ENCODE measurements at regions not wholly inside any gene's neighbourhood (a gene's known extent, or its start where the extent isn't known, plus 50 kb on each side); places are given as distances from the start of the nearest gene placed in this dataset.

GRCh38 chr5:1704676-1705075 is 95.0 kb downstream of the MRPL36 start:
- DNase-seq: no peak

- DNase-seq: no peak
These were observed 95.4 kb downstream of the MRPL36 start for GRCh38 chr5:1704266-1704665.

GRCh38 chr5:1703352-1704050 is 96.1 kb downstream of the MRPL36 start:
- DNase-seq: no peak

- no peak for DNase-seq
These were observed 97.3 kb downstream of the MRPL36 start for GRCh38 chr5:1702318-1702717.

GRCh38 chr5:1701884-1702283 is 97.8 kb downstream of the MRPL36 start:
- DNase-seq: no peak

GRCh38 chr5:1701216-1701864 is 98.3 kb downstream of the MRPL36 start:
- no peak for DNase-seq

- DNase-seq: no peak
These were observed 100.2 kb downstream of the MRPL36 start for GRCh38 chr5:1699394-1699793.

- DNase-seq: no peak
These were observed 100.9 kb downstream of the MRPL36 start for GRCh38 chr5:1698589-1699316.

GRCh38 chr5:1692381-1692780 is 107.3 kb downstream of the MRPL36 start:
- DNase-seq: no peak

GRCh38 chr5:1687301-1687970 is 112.2 kb downstream of the MRPL36 start:
- no peak for DNase-seq

- DNase-seq: no peak
These were observed 113.4 kb downstream of the MRPL36 start for GRCh38 chr5:1686016-1686802.

- DNase-seq: no peak
These were observed 114.6 kb downstream of the MRPL36 start for GRCh38 chr5:1685066-1685465.

GRCh38 chr5:1681955-1682354 is 117.7 kb downstream of the MRPL36 start:
- no peak for DNase-seq

GRCh38 chr5:1673042-1673677 is 126.5 kb downstream of the MRPL36 start:
- peak; percentile 46 to 69 for DNase-seq

GRCh38 chr5:1672396-1672795 is 127.2 kb downstream of the MRPL36 start:
- DNase-seq: no peak

GRCh38 chr5:1671351-1671750 is 128.3 kb downstream of the MRPL36 start:
- DNase-seq: no peak

GRCh38 chr5:1670351-1670750 is 129.3 kb downstream of the MRPL36 start:
- no peak for DNase-seq

- DNase-seq: no peak
These were observed 130.1 kb downstream of the MRPL36 start for GRCh38 chr5:1669276-1670155.

- DNase-seq: no peak
These were observed 131.4 kb downstream of the MRPL36 start for GRCh38 chr5:1668141-1668721.

- no peak for DNase-seq
These were observed 131.9 kb downstream of the MRPL36 start for GRCh38 chr5:1667648-1668140.
